ENCODE measurements at regions not wholly inside any gene's neighbourhood (a gene's known extent, or its start where the extent isn't known, plus 50 kb on each side); places are given as distances from the start of the nearest gene placed in this dataset.

DNA sequence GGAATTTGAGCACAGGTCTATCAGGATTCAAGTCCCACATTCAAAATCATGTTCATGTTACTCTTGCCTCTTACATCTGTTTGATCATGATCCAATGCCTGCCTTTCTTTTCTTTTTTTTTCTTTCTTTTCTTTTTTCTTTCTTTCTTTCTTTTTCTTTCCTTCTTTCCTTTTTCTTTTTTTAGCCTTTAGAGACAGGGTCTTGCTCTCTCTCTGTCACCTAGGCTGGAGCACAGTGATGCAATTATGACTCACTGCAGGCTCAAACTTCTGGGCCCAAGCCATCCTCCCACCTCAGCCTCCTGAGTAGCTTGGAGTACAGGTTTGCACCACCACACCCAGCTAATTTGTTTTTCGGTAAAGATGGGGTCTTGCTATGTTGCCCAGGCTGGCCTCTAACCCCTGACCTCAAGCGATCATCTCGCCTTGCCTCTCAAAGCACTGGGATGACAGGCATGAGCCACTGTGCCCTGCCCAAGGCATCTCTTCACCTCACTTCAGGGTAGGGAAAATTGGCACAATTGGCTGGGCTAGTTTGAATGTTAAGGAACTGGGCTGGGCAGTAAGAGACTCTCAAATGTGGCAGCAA, 359.2 kb downstream of the FBXW7 start:
- TF ChIP-seq, protein P1, sequence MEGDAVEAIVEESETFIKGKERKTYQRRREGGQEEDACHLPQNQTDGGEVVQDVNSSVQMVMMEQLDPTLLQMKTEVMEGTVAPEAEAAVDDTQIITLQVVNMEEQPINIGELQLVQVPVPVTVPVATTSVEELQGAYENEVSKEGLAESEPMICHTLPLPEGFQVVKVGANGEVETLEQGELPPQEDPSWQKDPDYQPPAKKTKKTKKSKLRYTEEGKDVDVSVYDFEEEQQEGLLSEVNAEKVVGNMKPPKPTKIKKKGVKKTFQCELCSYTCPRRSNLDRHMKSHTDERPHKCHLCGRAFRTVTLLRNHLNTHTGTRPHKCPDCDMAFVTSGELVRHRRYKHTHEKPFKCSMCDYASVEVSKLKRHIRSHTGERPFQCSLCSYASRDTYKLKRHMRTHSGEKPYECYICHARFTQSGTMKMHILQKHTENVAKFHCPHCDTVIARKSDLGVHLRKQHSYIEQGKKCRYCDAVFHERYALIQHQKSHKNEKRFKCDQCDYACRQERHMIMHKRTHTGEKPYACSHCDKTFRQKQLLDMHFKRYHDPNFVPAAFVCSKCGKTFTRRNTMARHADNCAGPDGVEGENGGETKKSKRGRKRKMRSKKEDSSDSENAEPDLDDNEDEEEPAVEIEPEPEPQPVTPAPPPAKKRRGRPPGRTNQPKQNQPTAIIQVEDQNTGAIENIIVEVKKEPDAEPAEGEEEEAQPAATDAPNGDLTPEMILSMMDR (IDR thresholded peaks at IDR 0.05; ENCODE audit: low read depth, low read length, poor library complexity, severe bottlenecking), result no peak
- TF ChIP-seq EZH2phosphoT487 (IDR thresholded peaks at IDR 0.05; ENCODE audit: borderline replicate concordance, low read length), result no peak

Data from DOHH2 (cell line).